HG02798 (cell line): ENCODE measurements at regions not wholly inside any gene's neighbourhood (a gene's known extent, or its start where the extent isn't known, plus 50 kb on each side); places are given as distances from the start of the nearest gene placed in this dataset.
A peak's percentile ranks its signal among the peaks of the same experiment; 100 is the strongest.
"Not testable (repeated sequence)": the region's sequence is repeated elsewhere in the genome, so short reads cannot be mapped to it uniquely, and the experiment has no call there.

Experiments used
- ATAC-seq: cut with Tn5 transposase; IDR thresholded peaks from one replicate; pipeline ENCODE4 v1.9.1; 2021; ENCODE audit warnings: mild to moderate bottlenecking; ENCODE audit not compliant: unreplicated experiment, poor library complexity

DNA sequence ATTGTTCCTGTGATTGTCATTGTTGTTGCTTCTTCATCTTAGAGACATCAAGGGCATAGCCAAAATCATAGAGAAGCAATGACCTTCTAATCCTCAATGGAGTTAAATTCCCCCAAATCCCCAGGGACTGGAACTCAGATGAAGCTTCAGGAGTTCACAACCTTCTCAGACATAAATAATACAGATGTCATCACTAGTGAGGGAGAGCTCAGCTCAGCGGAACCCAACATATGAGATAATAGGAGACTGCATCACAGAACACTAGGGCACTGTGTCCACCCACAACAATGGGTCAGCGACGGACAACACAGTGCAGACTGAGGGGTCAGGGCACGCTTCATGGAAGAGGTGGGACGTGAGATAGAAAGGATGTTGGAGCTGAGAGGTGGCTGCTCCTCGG is 1290.4 kb upstream of the TMEM132C start:
- no peak for ATAC-seq

DNA sequence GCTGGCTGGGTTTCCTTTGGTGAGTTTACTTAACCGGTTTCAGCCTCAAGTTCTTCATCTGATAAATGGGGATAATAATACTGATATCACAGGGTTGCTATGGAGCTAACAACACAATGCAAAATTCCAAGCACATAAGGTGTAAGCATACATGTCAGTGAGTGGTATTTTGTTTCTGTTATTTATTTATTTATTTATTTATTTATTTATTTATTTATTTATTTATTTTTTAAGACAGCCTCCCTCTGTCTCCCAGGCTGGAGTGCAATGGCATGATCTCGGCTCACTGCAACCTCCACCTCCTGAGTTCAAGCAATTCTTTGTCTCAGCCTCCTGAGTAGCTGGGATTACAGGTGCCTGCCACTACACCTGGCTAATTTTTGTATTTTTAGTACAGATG is 1287.4 kb upstream of the TMEM132C start:
- ATAC-seq: not testable (repeated sequence)

DNA sequence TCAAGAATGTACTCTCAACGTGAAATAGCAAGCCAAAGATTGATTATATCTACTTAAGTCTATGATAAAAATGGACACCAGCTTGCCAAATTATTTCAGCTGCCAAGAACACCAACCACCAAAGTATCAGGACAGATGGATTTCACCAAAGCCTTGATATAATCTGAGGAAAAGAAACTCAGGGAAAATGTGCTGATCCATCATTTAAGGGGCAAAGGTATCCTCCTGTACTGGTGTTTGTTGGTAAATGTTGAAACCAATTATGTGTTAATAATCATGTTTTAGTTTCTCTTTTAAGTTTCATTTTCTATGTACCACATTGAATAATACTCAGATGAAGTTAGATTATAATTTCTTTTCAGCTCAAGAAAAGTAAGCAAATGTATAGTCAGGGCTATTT is 1284.3 kb upstream of the TMEM132C start:
- no peak for ATAC-seq

- ATAC-seq: not testable (repeated sequence)
Measured at GRCh38 chr12:126983735-126984134, 1283.2 kb upstream of the TMEM132C start.

- ATAC-seq: not testable (repeated sequence)
Measured at GRCh38 chr12:126985663-126986062, 1281.3 kb upstream of the TMEM132C start.

- no peak for ATAC-seq
Measured at GRCh38 chr12:126989532-126989931, 1277.4 kb upstream of the TMEM132C start.

DNA sequence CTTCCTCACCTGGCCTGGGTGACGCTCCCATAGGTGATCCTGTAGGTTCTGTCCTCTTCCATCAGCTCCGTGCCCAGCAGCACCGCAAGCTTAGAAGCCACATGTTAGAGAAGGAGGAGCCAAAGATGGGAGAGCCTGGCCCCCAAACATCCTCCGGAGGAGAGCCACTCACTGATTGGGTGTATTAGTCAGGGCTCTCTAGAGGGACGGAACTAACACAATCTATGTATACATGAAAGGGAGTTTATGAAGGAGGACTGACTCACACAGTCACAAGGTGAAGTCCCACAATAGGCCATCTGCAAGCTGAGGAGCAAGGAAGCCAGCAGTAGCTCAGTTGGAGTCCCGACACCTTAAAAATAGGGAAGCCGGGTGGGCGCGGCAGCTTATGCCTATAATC is 1273.1 kb upstream of the TMEM132C start:
- no peak for ATAC-seq

GRCh38 chr12:126994599-126994998 is 1272.4 kb upstream of the TMEM132C start:
- ATAC-seq: no peak

GRCh38 chr12:126998031-126998430 is 1268.9 kb upstream of the TMEM132C start:
- no peak for ATAC-seq

- no peak for ATAC-seq
Measured at GRCh38 chr12:126998747-126999285, 1268.2 kb upstream of the TMEM132C start.

DNA sequence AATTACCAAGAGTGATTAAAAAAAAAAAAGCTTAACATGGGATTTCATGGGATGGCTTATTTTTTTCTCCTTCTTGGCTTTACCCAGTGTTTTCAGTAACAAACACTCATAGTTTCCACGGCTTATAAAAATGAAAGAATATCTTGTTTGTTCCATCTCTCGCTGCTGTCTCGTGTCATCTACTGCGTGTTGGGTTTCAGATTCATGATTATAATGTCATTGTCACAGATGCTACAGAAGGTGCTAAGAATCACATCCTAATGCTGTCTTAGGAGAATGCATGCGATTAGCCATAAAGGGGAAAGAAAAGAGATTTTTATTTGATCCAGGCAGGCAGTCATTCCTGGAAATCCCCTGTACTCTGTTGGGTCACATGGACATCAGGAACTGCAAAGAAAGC is 1267.6 kb upstream of the TMEM132C start:
- no peak for ATAC-seq

- ATAC-seq: no peak
Measured at GRCh38 chr12:127005406-127005805, 1261.6 kb upstream of the TMEM132C start.

GRCh38 chr12:127006972-127007371 is 1260.0 kb upstream of the TMEM132C start:
- no peak for ATAC-seq

DNA sequence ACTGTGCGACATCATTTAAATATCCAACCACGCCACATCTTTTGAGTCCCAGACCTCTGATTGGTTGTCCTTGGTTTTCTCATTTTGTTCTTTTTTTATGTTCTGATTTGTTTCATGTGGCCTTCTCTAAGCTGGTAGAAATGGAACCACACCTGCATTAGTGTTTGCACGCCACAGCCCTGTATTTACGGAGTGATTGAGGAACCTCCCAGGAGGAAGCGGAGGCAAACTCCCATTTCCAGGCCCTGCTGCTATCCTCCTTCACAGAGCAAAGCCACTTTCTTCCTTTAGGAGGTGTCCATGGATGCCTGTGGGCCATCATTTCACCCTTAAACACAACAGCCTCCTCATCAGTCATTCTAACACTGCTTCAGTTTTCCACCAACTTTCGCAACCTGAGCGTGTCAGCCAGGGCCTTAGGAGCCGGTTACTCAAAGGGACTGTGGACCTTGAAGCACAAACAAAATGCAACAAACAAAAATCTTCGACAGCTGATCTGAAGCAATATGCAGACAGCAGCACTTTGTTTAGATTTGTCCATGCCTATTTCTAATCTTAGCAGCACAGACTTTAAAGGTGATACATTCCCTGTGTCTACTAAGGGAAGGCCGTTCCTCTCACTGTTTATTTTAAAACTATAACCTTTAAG is 1258.1 kb upstream of the TMEM132C start:
- no peak for ATAC-seq

DNA sequence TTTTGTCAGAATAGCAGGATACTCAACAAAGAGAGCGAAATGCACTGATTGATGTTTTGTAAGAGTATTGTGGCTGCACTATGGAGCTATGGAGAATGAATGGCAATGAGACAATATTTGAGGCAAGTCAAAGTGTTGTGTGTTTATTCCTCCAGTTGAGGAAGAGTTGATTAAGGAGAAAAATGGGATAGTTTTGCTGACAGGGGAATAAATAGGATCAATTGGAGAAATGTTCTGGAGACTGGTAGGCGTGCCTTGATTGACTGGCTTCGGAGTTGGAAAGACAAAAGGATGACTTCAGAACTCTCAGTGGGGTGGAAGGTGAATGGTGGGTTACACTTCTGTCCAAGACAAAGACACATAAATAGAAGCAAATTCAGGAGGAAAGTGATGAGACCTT is 1254.9 kb upstream of the TMEM132C start:
- no peak for ATAC-seq

DNA sequence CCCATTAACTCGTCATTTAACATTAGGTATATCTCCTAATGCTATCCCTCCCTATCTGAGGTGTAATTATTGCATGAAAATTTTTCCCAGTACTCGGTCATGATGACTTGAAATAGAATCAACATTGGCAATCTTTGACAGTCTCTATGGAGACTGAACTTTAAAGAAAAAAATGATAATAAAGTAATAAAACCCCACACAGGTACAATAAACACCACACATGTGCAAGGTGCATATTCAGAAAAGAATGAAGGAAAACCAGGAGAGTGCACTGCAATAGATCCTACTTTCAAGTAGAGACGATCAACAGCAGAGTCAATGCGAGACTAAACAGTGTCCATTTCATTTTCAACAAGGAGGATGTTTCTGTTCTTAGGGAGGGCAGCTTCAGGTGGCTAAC is 1253.8 kb upstream of the TMEM132C start:
- ATAC-seq: no peak

- no peak for ATAC-seq
Measured at GRCh38 chr12:127014079-127014478, 1252.9 kb upstream of the TMEM132C start.

DNA sequence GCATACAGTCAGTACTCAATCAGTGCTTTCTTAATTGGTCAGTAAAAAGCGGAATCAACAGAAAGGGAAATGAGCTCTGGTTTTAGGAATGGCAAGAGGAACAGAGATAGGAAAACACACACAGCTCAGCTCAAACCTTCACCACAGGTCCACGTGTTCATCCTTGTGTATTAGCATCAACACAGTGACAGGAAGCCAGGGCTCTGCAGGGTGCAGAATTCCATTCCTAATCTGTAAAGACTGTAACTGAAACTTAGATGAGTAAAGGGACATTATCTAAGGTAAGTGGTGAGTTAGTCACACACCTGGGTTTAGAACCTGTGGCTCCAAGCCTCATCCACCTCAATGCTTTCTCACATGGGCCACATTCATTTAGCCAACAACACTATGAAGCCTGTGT is 1242.2 kb upstream of the TMEM132C start:
- ATAC-seq: no peak

DNA sequence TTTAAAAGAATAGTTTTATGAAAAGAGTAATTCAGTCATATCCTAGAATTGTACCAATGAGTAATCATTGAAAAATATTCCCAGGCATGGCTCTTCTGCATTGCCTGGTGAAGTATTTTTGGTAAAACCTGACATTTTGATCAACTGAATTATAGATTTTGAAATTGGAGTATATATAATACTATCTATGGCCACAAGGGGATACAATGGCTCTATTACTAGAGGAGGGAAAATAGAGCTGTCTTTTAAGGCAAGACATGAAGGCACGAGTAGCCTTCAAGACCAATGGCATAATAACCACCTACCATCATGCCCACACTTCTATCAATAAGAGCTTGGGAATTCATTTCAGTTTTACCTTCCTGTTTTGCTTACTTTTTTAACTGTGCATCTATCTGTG is 1241.4 kb upstream of the TMEM132C start:
- peak; percentile 45 for ATAC-seq

- no peak for ATAC-seq
Measured at GRCh38 chr12:127035011-127035879, 1231.7 kb upstream of the TMEM132C start.

DNA sequence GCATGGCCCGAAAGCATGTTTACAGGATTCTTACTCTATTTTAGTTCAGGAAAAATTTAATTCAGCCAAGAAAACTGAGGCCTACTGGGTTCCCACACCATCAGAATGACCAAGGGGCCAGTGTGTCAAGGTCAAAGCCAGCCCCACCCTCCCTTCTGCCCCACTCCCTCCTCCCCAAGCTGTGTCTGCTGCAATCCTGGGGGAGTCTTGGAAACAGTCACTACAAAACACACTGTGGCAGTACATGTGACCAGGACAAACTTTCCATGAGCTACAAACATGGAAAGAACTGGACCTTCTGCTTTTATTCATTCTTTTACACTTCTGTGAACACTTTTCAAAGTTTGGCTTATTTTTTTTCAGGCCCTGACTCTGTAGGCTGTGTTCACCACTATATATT is 1228.8 kb upstream of the TMEM132C start:
- no peak for ATAC-seq
